GM21737 (cell line): ENCODE measurements at regions not wholly inside any gene's neighbourhood (a gene's known extent, or its start where the extent isn't known, plus 50 kb on each side); places are given as distances from the start of the nearest gene placed in this dataset.

Experiments used
- ATAC-seq: cut with Tn5 transposase; IDR thresholded peaks from one replicate; pipeline ENCODE4 v1.9.1; 2021; ENCODE audit warnings: mild to moderate bottlenecking, moderate library complexity; ENCODE audit not compliant: unreplicated experiment

DNA sequence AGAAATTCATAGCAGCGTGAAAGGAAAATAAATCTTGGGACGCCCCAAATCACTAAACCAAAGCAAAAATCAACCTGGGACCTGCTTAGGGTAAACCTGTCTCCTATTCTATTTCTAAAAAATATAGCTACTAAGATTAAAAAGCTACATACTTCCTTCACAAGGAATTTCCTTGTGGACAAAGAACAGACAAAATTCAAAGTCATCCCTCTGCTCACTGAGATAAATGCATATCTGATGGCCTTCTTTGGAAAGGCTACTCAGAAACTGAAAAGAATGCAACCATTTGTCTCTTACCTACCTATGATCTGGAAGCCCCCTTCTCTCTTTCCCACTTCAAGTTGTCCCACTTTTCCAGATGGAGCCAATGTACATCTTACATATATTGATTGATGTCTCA is 93.0 kb upstream of the CNOT2 start:
- no peak for ATAC-seq

GRCh38 chr12:70151993-70152392 is 91.2 kb upstream of the CNOT2 start:
- ATAC-seq: no peak

GRCh38 chr12:70154087-70154638 is 89.1 kb upstream of the CNOT2 start:
- ATAC-seq: no peak

DNA sequence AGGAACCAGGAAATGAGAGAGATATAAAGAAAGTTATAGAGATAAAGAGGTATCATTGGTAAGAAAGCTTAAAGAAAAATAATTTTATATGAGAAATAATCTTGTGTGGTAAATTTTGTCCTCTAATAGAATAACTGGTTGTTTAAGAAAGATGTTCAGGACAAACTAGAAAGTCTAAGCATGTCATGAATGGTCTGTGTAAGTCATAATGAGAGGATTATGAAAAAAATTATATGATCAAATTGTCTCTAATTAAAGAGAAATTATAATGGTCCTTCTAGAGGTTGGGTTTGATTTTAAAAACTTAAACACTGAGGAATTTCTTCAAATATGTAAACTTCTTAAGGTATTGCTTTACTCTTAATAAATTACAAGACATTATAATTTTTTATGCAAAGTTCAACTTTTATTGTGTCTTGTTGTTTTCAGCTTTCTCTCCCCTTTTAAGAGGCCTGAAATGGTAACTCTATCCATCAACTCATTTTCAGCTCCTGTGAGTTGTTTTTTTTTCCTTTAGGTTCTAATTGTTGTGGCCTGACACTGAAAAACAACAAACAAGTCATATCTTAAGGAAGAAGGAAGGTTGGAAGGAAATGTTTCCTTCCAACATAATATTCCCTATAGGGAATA is 88.2 kb upstream of the CNOT2 start:
- ATAC-seq: no peak

GRCh38 chr12:70157099-70157498 is 86.1 kb upstream of the CNOT2 start:
- no peak for ATAC-seq

DNA sequence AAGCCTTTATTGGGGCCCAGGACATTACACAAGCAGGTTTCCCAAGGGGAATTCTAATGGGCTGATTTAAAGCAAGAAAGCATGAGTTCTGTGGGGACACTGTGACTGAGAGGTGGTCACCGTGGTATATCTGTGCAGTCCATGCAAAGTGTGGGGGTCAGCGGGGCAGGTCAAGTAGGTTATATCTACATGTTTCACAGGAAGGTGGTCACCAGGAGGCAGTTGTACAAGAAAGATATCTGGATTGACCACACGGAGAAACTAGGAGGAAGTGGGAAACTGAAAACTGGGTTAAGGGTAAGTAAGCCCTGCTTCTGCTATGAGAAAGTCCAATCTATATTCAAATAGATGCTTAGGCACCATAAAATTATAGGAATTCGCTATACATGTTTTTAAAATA is 77.8 kb upstream of the CNOT2 start:
- ATAC-seq: no peak

DNA sequence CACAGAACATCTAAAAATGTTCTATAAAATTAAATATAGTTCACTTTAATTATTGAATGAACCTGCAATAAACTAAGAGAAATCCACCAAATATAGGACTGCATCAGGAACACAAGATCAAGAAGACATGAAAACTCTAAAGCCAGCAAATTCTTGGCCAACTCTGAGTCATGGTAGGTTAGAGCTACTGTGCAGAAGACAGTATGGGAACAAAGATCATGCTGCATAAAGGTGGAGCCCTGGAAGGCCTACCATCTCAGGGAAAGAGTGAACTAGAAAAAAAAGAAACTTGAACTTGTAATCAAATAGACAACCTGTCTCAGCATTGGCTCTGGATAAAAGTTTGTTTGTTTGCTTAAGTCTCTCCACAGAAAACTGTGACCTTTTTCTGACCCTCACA is 66.9 kb upstream of the CNOT2 start:
- no peak for ATAC-seq

DNA sequence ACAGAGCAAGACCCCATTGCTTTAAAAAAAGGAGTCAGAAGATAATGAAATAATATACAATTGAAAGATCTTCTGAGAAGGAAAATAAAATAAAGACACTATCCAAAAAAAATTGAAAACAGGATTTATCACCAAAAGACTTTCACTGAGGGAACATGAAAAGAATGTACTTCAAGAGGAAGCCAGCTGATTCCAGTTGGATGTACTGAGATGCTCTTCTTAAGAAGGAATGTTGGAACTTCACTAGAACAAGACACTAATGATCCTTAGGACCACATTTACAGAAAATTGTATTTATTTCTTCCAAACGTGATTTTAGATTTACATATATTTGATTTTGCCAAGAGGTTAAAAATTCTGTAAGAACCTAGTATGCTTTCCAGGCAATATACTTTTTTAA is 65.6 kb upstream of the CNOT2 start:
- no peak for ATAC-seq

GRCh38 chr12:70178038-70178437 is 65.2 kb upstream of the CNOT2 start:
- ATAC-seq: no peak

DNA sequence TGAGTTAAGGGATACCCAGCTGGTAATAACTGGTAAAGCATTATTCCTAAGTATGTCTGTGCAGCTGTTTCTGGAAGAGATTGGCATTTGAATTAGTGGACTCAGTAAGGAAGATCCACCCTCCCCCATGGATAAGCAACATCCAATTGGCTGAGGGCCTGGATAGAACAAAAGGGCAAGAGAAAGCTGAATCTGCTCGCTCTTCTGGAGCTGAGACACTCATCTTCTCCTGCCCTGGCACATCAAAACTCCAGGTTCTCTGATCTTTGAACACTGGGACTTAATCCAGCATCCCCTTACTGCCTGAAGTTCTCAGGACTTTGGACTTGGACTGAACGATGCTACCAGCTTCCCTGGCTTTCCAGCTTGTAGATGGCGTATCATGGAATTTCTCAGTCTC is 63.1 kb upstream of the CNOT2 start:
- ATAC-seq: no peak

- ATAC-seq: no peak
Observed at GRCh38 chr12:70185301-70185700, 57.9 kb upstream of the CNOT2 start.

DNA sequence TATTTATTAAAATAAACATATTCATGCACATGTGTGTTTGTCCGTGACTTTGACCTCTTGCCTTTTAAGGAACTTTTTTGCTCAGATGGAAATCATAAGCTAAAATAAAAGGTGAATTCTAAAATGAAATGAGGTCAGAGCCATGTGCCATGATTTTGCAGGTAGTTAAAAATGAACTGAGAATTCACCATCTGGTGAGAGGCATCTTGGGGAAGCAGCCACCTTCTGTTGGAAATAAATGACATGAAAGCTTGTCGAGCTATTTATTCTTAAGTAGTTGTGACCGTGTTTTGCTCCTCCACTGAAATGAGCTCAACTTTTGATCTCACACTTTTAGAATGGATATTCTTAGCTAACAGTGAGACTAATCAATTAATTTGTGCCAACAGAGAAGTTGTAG is 56.8 kb upstream of the CNOT2 start:
- ATAC-seq: no peak

DNA sequence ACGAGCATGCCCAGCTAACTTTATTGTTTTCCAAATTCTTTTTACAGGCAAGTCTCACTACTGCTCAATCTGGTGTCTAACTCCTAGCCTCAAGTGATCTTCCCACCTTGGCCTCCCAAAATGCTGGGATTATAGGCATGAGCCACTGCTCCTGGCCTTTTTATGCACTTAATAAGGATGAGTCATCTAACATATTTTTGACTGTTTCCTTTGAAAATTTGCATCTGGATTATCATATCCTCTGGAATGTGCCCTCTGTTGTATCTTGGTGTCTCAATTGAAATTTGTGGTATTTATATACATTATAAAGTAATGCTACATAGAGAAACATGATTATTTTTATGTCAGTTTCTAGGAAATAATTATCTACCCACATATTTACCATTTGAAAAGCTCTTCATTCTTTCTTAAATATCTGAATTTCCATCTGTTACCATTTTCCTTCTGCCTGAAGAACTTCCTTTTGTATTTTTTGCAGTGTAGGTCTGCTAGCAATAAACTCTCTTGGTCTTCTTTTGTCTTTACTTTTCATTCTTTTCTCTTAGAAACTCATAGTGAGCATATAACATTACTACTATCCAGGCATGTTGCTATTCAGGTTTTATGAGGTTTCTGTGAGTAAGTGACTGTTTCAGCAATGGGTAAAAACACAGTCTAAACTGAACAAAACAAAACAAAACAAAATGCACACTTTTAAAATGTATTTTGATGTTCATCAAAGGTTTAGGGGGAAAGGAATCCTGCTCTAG is 52.8 kb upstream of the CNOT2 start:
- no peak for ATAC-seq
